HEK293T (cell line): ENCODE measurements at regions not wholly inside any gene's neighbourhood (a gene's known extent, or its start where the extent isn't known, plus 50 kb on each side); places are given as distances from the start of the nearest gene placed in this dataset.

ENCODE experiments used
- BHLHE40 ChIP-seq: fragments of 450-650 bp; IDR thresholded peaks from 2 replicates; pipeline ENCODE4 v1.6.1; 2016; ENCODE audit warnings: mild to moderate bottlenecking, moderate library complexity, borderline replicate concordance
- CTBP1 ChIP-seq: fragments of 450-650 bp; IDR thresholded peaks from 2 replicates; pipeline ENCODE4 v1.6.1; 2016; ENCODE audit warnings: borderline replicate concordance
- ELF4 ChIP-seq: fragments of 450-650 bp; IDR thresholded peaks from 2 replicates; pipeline ENCODE4 v1.6.1; 2017; ENCODE audit warnings: antibody characterized with exemption
- FOXM1 ChIP-seq: fragments of 450-650 bp; IDR thresholded peaks from 2 replicates; pipeline ENCODE4 v1.6.1; 2017; ENCODE audit warnings: mild to moderate bottlenecking, borderline replicate concordance
- HDGF ChIP-seq: fragments of 450-650 bp; IDR thresholded peaks from 2 replicates; pipeline ENCODE4 v1.6.1; 2017; ENCODE audit warnings: antibody characterized with exemption, borderline replicate concordance
- NFRKB ChIP-seq: fragments of 450-650 bp; IDR thresholded peaks from 2 replicates; pipeline ENCODE4 v1.6.1; 2016; ENCODE audit warnings: mild to moderate bottlenecking, moderate library complexity
- PKNOX1 ChIP-seq: fragments of 450-650 bp; IDR thresholded peaks from 2 replicates; pipeline ENCODE4 v1.6.1; 2016
- SUZ12 ChIP-seq: fragments of 450-650 bp; IDR thresholded peaks from 2 replicates; pipeline ENCODE4 v1.6.1; 2016; ENCODE audit warnings: mild to moderate bottlenecking
- ZNF384 ChIP-seq: fragments of 450-650 bp; IDR thresholded peaks from 2 replicates; pipeline ENCODE4 v1.6.1; 2016

DNA sequence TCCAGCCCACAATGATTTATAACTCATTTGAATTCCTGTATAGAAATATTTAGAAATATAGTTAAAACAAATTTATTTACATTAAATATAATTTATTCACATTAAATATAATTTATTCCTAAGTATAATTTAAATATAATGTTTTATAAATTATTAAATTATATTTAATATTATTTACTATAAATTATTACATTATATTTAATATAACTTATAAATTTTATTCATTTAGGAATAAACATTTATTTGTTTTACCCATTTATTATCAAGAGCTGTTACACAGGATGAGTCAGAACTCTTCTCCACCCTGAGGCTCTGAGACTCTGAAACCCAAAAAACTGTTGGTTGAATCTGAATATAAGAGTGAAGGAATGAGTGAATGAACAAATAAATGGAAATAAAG is 170.9 kb upstream of the OBI1 start:
- TF ChIP-seq CTBP1, result no peak
- TF ChIP-seq SUZ12, result no peak
- TF ChIP-seq PKNOX1, result no peak
- no peak for TF ChIP-seq NFRKB
- TF ChIP-seq ZNF384, result no peak
- TF ChIP-seq HDGF, result no peak
- no peak for TF ChIP-seq FOXM1
- no peak for TF ChIP-seq ELF4
- TF ChIP-seq BHLHE40, result no peak
